ENCODE measurements at regions not wholly inside any gene's neighbourhood (a gene's known extent, or its start where the extent isn't known, plus 50 kb on each side); places are given as distances from the start of the nearest gene placed in this dataset.

DNA sequence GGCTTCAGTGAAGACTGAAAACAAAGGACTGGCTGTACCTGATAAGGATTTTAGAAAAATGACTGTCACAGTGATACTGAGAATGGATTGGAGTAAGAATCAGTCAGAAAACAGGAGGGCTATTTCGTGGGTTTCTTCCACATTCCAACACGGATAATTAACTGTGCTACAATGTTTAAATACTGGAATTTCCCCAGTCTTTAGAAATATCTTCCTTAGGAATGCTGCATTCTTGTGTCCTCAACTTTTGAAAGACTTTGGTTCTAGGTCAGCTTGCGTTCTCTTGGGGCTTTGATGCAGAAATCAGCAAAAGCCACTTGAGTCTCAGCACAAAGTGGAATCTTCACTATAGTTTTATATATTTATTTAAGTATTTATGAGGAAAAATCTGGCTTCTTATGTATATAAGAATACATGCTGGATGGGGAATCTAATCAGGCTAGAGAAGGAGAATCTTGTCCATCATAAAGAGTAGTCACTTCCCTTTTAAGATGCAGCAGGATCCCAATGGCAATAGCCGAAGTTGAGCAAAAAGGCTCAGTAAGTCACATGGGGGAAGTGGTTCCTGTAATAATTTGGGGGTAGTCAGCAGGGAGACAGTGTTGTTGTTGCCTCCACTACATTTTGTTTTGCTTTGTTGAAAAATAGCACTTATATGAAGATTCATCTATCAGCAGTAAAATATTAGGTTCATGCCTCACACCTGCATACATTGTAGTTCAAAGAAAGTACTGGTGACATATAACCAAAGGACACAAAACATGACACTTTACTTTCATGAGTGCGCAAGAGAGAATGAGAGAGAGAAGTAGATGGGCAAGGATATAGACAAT is 86.0 kb downstream of the CH25H start:
- POLR2A ChIA-PET = no interaction called here
- BruUV-seq (replicated peaks) = no TSS peak

DNA sequence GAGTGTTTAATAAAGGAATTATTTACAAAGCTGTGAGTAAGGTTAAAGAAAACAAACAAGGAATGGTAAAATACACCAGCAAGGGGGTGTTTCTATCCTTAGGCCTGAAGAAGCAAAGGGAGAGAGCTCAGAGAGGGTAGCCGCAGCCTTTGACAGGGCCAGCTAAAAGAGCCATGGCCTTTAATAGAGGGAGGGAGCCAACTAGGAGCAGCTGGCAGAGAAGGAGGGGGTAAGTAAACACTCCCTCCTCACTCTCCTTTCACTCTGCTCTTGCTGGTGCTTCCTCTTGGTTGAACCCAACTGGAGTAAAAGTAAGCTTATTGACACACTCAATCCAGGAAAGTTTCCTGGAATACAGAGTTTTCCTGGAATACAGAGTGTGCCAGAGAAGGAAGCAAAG is 87.5 kb downstream of the CH25H start:
- no peak for DNase-seq
- no peaks in the 10 kb centered on the region for H3K9me3 ChIP-seq
- no peaks in the 10 kb centered on the region for H3K4me1 ChIP-seq
- no peak overlapping the region for H3K4me3 ChIP-seq (ENCODE audit: low read depth, low read length)
- no peak for TF ChIP-seq CTCF (IDR thresholded peaks at IDR 0.05; ENCODE audit: insufficient read depth in 1 of 2, low read depth in 1 of 2, low read length in 1 of 2, severe bottlenecking in 1 of 2, unreplicated experiment in 1 of 2)
- no TSS peak for BruUV-seq (replicated peaks)
- Mint-ChIP-seq H3K4me1 (ENCODE audit: low read depth, unreplicated experiment) (no peaks in the 10 kb centered on the region), H3K4me3 (ENCODE audit: unreplicated experiment) (no peak overlapping the region), H3K27me3 (ENCODE audit: insufficient read depth, unreplicated experiment) (peaks cover 23% of the 10 kb centered on the region), H3K9me3 (ENCODE audit: unreplicated experiment) (no peaks in the 10 kb centered on the region), H3K36me3 (ENCODE audit: insufficient read depth, unreplicated experiment) (no peaks in the 10 kb centered on the region), H3K27ac (ENCODE audit: unreplicated experiment) (no peak overlapping the region)
- POLR2A ChIA-PET = no interaction called here
- CTCF ChIA-PET = no interaction called here
- intact Hi-C loops (cut with micrococcal nuclease; ENCODE audit: unreplicated experiment) = no loop called here
- H3K27me3 ChIP-seq (replicated peaks; ENCODE audit: control insufficient read depth, insufficient read depth, low read length) = no peaks in the 10 kb centered on the region
- H3K36me3 ChIP-seq (ENCODE audit: control insufficient read depth, insufficient read depth, low read length) = no peaks in the 10 kb centered on the region

More for the DNA sequence above, 86.0 kb downstream of the CH25H start:
- H3K4me1 Mint-ChIP-seq (ENCODE audit: low read depth, unreplicated experiment) = no peaks in the 10 kb centered on the region
- Histone ChIP-seq H3K4me3 (ENCODE audit: low read depth, low read length) (no peak overlapping the region), H3K9me3 (no peaks in the 10 kb centered on the region), H3K36me3 (ENCODE audit: control insufficient read depth, insufficient read depth, low read length) (no peaks in the 10 kb centered on the region), H3K27me3 (replicated peaks; ENCODE audit: control insufficient read depth, insufficient read depth, low read length) (no peaks in the 10 kb centered on the region), H3K4me1 (no peaks in the 10 kb centered on the region)
- no peaks in the 10 kb centered on the region for H3K36me3 Mint-ChIP-seq (ENCODE audit: insufficient read depth, unreplicated experiment)
- no peak overlapping the region for H3K27ac Mint-ChIP-seq (ENCODE audit: unreplicated experiment)
- TF ChIP-seq CTCF (IDR thresholded peaks at IDR 0.05; ENCODE audit: insufficient read depth in 1 of 2, low read depth in 1 of 2, low read length in 1 of 2, severe bottlenecking in 1 of 2, unreplicated experiment in 1 of 2) = no peak
- H3K4me3 Mint-ChIP-seq (ENCODE audit: unreplicated experiment) = no peak overlapping the region
- peaks cover 23% of the 10 kb centered on the region for H3K27me3 Mint-ChIP-seq (ENCODE audit: insufficient read depth, unreplicated experiment)
- CTCF ChIA-PET = no interaction called here
- intact Hi-C loops (cut with micrococcal nuclease; ENCODE audit: unreplicated experiment) = no loop called here
- no peaks in the 10 kb centered on the region for H3K9me3 Mint-ChIP-seq (ENCODE audit: unreplicated experiment)
- no peak for DNase-seq

DNA sequence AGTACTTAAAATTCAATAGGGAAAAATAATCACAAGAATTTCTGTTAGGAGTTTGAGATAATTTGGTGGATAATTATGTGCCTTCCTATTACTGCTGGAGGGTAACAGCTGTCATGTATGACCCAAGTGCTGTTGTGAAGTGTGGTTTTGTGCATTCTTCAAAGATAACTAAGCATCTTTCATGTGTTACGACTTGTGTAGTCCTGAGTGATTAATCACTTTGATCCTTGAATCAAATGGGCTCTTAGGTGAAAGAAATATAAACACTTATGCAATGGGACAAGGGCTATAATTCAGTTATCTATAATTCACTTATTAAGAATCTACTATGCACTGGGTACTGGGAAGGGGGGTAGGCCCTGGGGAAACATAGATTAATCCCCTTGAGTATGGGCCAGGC is 89.0 kb downstream of the CH25H start:
- Histone ChIP-seq H3K4me3 (ENCODE audit: low read depth, low read length) (no peak overlapping the region), H3K4me1 (no peaks in the 10 kb centered on the region), H3K9me3 (no peaks in the 10 kb centered on the region), H3K27me3 (replicated peaks; ENCODE audit: control insufficient read depth, insufficient read depth, low read length) (no peaks in the 10 kb centered on the region), H3K36me3 (ENCODE audit: control insufficient read depth, insufficient read depth, low read length) (no peaks in the 10 kb centered on the region)
- TF ChIP-seq CTCF (IDR thresholded peaks at IDR 0.05; ENCODE audit: insufficient read depth in 1 of 2, low read depth in 1 of 2, low read length in 1 of 2, severe bottlenecking in 1 of 2, unreplicated experiment in 1 of 2) = no peak
- ChIA-PET POLR2A (no interaction called here), CTCF (no interaction called here)
- H3K27me3 Mint-ChIP-seq (ENCODE audit: insufficient read depth, unreplicated experiment) = peaks cover 18% of the 10 kb centered on the region
- no peaks in the 10 kb centered on the region for H3K4me1 Mint-ChIP-seq (ENCODE audit: low read depth, unreplicated experiment)
- H3K9me3 Mint-ChIP-seq (ENCODE audit: unreplicated experiment) = no peaks in the 10 kb centered on the region
- intact Hi-C loops (cut with micrococcal nuclease; ENCODE audit: unreplicated experiment) = no loop called here
- no peaks in the 10 kb centered on the region for H3K36me3 Mint-ChIP-seq (ENCODE audit: insufficient read depth, unreplicated experiment)
- no peak overlapping the region for H3K4me3 Mint-ChIP-seq (ENCODE audit: unreplicated experiment)
- H3K27ac Mint-ChIP-seq (ENCODE audit: unreplicated experiment) = no peak overlapping the region
- no TSS peak for BruUV-seq (replicated peaks)
- no peak for DNase-seq
